ENCODE measurements at regions not wholly inside any gene's neighbourhood (a gene's known extent, or its start where the extent isn't known, plus 50 kb on each side); places are given as distances from the start of the nearest gene placed in this dataset.
"Not testable (repeated sequence)": the region's sequence is repeated elsewhere in the genome, so short reads cannot be mapped to it uniquely, and the experiment has no call there.

GRCh38 chr10:125605167-125605566, 77.8 kb downstream of the TEX36 start:
- no peak for DNase-seq (ENCODE audit: low spot score)

- DNase-seq (ENCODE audit: low spot score): no peak
Measured at GRCh38 chr10:125602825-125603224, 80.1 kb downstream of the TEX36 start.

- no peak for DNase-seq (ENCODE audit: low spot score)
Measured at GRCh38 chr10:125599194-125599593, 83.8 kb downstream of the TEX36 start.

GRCh38 chr10:125595911-125596310, 87.1 kb downstream of the TEX36 start:
- no peak for DNase-seq (ENCODE audit: low spot score)

- no peak for DNase-seq (ENCODE audit: low spot score)
Measured at GRCh38 chr10:125593644-125594043, 89.3 kb downstream of the TEX36 start.

GRCh38 chr10:125592897-125593296, 90.1 kb downstream of the TEX36 start:
- DNase-seq (ENCODE audit: low spot score): no peak

- no peak for DNase-seq (ENCODE audit: low spot score)
Measured at GRCh38 chr10:125591886-125592285, 91.1 kb downstream of the TEX36 start.

GRCh38 chr10:125588738-125589137, 94.2 kb downstream of the TEX36 start:
- not testable (repeated sequence) for DNase-seq (ENCODE audit: low spot score)

- peak; percentile 35 for DNase-seq (ENCODE audit: low spot score)
Measured at GRCh38 chr10:125584954-125585353, 98.0 kb downstream of the TEX36 start.

GRCh38 chr10:125578658-125579315, 104.2 kb downstream of the TEX36 start:
- DNase-seq (ENCODE audit: low spot score): no peak

GRCh38 chr10:125575843-125576242, 107.1 kb downstream of the TEX36 start:
- no peak for DNase-seq (ENCODE audit: low spot score)

- no peak for DNase-seq (ENCODE audit: low spot score)
Measured at GRCh38 chr10:125568156-125568555, 114.8 kb downstream of the TEX36 start.

GRCh38 chr10:125567529-125567928, 115.4 kb downstream of the TEX36 start:
- DNase-seq (ENCODE audit: low spot score): no peak

- DNase-seq (ENCODE audit: low spot score): no peak
Measured at GRCh38 chr10:125565046-125565445, 117.9 kb downstream of the TEX36 start.

GRCh38 chr10:125564570-125564969, 118.4 kb downstream of the TEX36 start:
- no peak for DNase-seq (ENCODE audit: low spot score)

GRCh38 chr10:125562737-125563136, 120.2 kb downstream of the TEX36 start:
- DNase-seq (ENCODE audit: low spot score): no peak

- no peak for DNase-seq (ENCODE audit: low spot score)
Measured at GRCh38 chr10:125560947-125561346, 122.0 kb downstream of the TEX36 start.

- DNase-seq (ENCODE audit: low spot score): no peak
Measured at GRCh38 chr10:125559210-125559609, 123.8 kb downstream of the TEX36 start.

GRCh38 chr10:125557801-125558505, 125.0 kb downstream of the TEX36 start:
- no peak for DNase-seq (ENCODE audit: low spot score)

GRCh38 chr10:125557311-125557710, 125.7 kb downstream of the TEX36 start:
- no peak for DNase-seq (ENCODE audit: low spot score)

GRCh38 chr10:125556882-125557281, 126.1 kb downstream of the TEX36 start:
- DNase-seq (ENCODE audit: low spot score): no peak

GRCh38 chr10:125555743-125556142, 127.2 kb downstream of the TEX36 start:
- DNase-seq (ENCODE audit: low spot score): no peak

GRCh38 chr10:125555267-125555666, 127.7 kb downstream of the TEX36 start:
- no peak for DNase-seq (ENCODE audit: low spot score)

- DNase-seq (ENCODE audit: low spot score): no peak
Measured at GRCh38 chr10:125554753-125555152, 128.2 kb downstream of the TEX36 start.

All from LoVo (cell line).